HG02588 (cell line): ENCODE measurements at regions not wholly inside any gene's neighbourhood (a gene's known extent, or its start where the extent isn't known, plus 50 kb on each side); places are given as distances from the start of the nearest gene placed in this dataset.

Experiments used
- ATAC-seq: cut with Tn5 transposase; IDR thresholded peaks from one replicate; pipeline ENCODE4 v1.9.1; 2021; ENCODE audit warnings: mild to moderate bottlenecking, moderate library complexity; ENCODE audit not compliant: unreplicated experiment

GRCh38 chr12:77578466-77579220, 252.1 kb upstream of the NAV3 start:
- no peak for ATAC-seq

GRCh38 chr12:77577791-77578190, 252.9 kb upstream of the NAV3 start:
- no peak for ATAC-seq

- no peak for ATAC-seq
These were observed 255.2 kb upstream of the NAV3 start for GRCh38 chr12:77575376-77575919.

- ATAC-seq, result no peak
These were observed 258.3 kb upstream of the NAV3 start for GRCh38 chr12:77572371-77572770.

GRCh38 chr12:77571768-77572167, 258.9 kb upstream of the NAV3 start:
- ATAC-seq, result no peak

GRCh38 chr12:77571127-77571526, 259.6 kb upstream of the NAV3 start:
- ATAC-seq, result no peak

GRCh38 chr12:77569876-77570275, 260.8 kb upstream of the NAV3 start:
- no peak for ATAC-seq

GRCh38 chr12:77560714-77561113, 270.0 kb upstream of the NAV3 start:
- ATAC-seq, result no peak

- no peak for ATAC-seq
These were observed 271.2 kb upstream of the NAV3 start for GRCh38 chr12:77559400-77560074.

- no peak for ATAC-seq
These were observed 275.6 kb upstream of the NAV3 start for GRCh38 chr12:77555074-77555473.

- ATAC-seq, result peak; percentile 99
These were observed 276.6 kb upstream of the NAV3 start for GRCh38 chr12:77553976-77554619.

- ATAC-seq, result no peak
These were observed 281.1 kb upstream of the NAV3 start for GRCh38 chr12:77549383-77550128.

- no peak for ATAC-seq
These were observed 281.9 kb upstream of the NAV3 start for GRCh38 chr12:77548797-77549196.

- no peak for ATAC-seq
These were observed 290.6 kb upstream of the NAV3 start for GRCh38 chr12:77540097-77540496.

GRCh38 chr12:77537663-77538062, 293.0 kb upstream of the NAV3 start:
- no peak for ATAC-seq

- ATAC-seq, result no peak
These were observed 295.0 kb upstream of the NAV3 start for GRCh38 chr12:77535734-77536133.

GRCh38 chr12:77531912-77532311, 298.8 kb upstream of the NAV3 start:
- ATAC-seq, result no peak

GRCh38 chr12:77522247-77522646, 308.4 kb upstream of the NAV3 start:
- no peak for ATAC-seq

- no peak for ATAC-seq
These were observed 309.1 kb upstream of the NAV3 start for GRCh38 chr12:77521508-77522115.

GRCh38 chr12:77514511-77514910, 316.2 kb upstream of the NAV3 start:
- no peak for ATAC-seq

- no peak for ATAC-seq
These were observed 319.7 kb upstream of the NAV3 start for GRCh38 chr12:77510985-77511384.
